AG09319 (cell line): ENCODE measurements at regions not wholly inside any gene's neighbourhood (a gene's known extent, or its start where the extent isn't known, plus 50 kb on each side); places are given as distances from the start of the nearest gene placed in this dataset.
"Not testable (repeated sequence)": the region's sequence is repeated elsewhere in the genome, so short reads cannot be mapped to it uniquely, and the experiment has no call there.

Experiments used
- DNase-seq: peaks from one replicate; pipeline ENCODE4 v3.0.0-alpha.2; 2010; ENCODE audit warnings: low read depth; ENCODE audit errors: extremely low read depth
- TF ChIP-seq, protein P1 (sequence below): IDR thresholded peaks from 2 replicates; pipeline ENCODE4 v1.5.1; 2011; ENCODE audit warnings: low read depth, mild to moderate bottlenecking, inconsistent platforms, low read length, moderate library complexity

DNA sequence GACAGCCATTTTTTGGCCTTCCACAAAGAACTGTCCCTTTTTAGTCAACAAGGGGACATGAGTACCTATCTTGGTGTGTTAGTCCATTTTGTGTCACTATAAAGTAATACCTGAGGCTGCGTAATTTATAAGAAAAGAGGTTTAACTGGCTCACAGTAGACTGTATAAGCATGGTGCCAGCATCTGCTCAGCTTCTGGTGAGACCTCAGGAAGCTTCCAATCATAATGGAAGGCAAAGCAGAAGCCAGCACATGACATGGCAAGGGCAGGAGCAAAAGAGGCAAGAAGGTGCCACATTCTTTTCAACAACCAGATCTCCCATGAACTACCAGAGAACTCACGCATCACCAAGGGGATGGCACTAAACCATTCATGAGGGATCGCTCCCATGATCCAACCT lies 66.1 kb upstream of the VGLL4 start:
- DNase-seq: no peak
- TF ChIP-seq, protein P1, sequence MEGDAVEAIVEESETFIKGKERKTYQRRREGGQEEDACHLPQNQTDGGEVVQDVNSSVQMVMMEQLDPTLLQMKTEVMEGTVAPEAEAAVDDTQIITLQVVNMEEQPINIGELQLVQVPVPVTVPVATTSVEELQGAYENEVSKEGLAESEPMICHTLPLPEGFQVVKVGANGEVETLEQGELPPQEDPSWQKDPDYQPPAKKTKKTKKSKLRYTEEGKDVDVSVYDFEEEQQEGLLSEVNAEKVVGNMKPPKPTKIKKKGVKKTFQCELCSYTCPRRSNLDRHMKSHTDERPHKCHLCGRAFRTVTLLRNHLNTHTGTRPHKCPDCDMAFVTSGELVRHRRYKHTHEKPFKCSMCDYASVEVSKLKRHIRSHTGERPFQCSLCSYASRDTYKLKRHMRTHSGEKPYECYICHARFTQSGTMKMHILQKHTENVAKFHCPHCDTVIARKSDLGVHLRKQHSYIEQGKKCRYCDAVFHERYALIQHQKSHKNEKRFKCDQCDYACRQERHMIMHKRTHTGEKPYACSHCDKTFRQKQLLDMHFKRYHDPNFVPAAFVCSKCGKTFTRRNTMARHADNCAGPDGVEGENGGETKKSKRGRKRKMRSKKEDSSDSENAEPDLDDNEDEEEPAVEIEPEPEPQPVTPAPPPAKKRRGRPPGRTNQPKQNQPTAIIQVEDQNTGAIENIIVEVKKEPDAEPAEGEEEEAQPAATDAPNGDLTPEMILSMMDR: no peak

DNA sequence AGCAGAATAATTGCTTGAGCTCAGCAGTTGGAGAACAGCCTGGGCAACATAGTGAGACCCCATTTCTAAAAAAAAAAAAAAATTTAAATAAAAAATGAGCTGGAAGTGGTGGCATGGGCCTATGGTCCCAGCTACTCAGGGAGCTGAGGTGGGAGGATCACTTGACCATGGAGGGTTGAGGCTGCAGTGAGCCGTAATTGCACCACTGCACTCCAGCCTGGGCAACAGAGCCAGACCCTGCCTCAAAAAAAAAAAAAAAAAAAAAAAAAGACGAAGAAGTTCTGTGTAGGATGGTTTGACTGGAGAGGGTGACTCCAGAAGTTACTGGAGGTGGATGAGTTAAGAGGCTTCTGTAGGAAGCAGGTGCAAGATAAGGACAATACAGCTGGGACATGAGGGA lies 63.4 kb upstream of the VGLL4 start:
- DNase-seq: not testable (repeated sequence)

DNA sequence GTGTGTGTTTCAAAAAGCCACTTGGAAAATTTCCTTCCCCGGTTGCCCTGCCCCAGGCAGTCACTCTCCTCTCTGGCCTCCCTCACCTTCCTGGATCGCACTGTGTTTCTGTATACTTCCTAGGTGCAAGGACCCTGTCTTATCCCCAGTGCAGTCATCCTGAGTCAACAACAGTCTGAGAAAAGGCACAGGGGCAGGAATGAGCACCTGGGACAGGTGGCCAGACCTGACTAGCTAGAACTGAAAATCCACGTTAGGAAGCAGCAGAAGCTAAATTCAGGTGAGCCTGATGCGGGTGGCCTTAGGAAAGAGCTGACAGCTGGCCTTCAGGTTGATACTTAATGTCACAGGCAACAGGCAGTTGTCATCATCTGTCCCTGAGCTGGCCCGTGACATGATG lies 62.9 kb upstream of the VGLL4 start:
- TF ChIP-seq, protein P1: no peak
- DNase-seq: no peak

DNA sequence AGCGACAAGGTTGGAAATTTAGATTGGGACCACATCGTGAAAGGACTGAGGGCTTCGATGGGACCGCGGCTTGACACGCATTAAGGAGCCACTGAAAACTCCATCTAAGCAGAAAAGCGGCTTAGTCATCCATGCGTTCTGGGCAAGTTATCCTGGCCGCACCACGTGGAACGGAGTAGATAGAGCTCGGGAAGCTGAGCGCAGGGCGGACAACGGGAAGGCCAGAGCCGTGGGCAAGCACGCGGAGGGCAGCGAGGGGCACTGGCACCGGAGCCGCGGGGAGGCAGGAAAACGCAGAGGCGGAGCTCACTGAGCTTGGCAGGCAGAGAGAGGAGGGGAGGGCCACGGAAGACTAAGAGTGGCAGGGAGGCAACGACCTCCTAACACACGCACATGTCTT lies 61.3 kb upstream of the VGLL4 start:
- TF ChIP-seq, protein P1: no peak
- DNase-seq: no peak

DNA sequence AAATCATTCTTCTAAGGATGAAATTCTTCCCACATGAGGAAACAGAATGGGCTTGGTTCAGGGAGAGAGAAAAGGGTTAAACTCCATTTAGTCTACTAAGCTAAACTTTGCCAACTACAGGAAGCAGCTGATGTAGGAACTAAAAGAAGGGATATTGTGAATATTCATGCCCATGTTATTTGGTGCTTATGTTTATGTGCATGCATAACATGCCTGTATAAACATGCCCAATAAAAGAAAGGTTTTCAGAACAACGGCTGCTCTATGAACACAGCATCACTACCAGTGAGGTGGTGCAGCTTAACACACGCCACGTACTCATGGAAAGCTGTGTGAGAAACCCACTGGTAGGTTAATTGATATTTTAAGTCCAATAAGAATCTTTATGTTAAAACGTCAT lies 59.4 kb upstream of the VGLL4 start:
- TF ChIP-seq, protein P1: no peak

DNA sequence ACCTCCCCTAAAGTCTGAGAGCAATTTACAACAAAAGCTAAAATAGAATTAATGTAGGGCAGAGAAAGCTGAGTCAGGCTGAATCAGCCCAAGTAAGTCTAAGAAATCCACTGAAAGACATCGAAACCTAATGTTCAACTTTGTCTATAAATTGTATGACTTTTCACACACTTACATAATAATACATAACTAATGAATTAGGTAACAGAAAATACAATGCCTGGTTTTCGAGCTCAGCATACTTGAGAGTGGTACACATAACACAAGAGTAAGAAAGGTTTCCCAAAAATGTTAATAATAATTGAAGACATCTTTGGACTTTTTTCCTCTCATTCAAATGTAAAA lies 55.3 kb upstream of the VGLL4 start:
- DNase-seq: no peak
- TF ChIP-seq, protein P1: no peak

More for the DNA sequence above, 59.4 kb upstream of the VGLL4 start:
- DNase-seq: no peak

DNA sequence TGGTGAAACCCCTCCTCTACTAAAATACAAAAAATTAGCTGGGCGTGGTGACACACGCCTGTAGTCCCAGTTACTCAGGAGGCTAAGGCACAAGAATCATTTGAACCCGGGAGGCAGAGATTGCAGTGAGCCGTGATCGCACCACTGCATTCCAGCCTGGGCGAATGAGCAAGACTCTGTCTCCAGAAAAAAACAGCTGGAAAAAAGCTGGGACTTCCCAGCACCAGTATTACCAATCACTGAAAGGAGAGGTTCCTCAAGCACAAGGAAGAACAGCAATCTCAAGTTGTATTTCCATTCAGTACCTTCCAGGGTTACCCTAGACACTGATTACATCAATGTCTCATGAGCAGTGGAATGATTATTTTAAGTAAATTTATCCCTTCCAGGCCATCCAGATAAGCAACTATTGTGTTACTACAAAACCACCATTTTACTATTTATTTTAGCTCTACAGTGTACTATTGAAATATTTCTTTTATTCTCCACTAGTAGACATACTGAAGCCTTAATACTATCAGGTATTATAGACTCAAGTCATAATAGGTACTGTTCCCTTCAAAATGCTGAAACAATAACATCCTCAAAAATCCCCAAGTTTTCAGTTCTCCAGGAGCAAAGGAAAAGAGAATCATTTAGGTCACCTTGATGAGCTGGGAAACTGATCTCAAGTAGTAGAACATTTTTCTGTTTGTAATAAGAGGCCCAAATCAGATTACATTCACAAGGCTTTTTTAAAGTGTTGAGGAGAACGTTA lies 54.8 kb upstream of the VGLL4 start:
- TF ChIP-seq, protein P1: no peak
- no peak for DNase-seq

DNA sequence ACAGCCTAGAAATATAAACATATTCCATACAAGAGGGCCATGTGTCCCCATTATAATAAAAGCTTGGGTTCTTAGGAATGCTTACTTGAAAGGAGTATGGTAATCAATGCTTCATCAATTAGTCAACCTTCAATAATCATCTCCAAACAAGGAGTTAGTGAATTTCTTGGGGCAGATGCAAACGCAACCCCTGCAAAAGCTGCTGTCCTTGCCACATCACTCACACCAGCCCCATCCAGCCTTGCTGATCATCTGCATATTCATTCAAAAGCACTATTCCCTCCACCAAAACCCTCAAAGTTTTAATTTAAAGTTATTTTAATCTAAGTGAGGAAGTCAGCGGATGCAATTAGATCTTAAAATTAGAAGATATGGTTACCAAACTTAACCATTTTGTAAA lies 54.0 kb upstream of the VGLL4 start:
- no peak for DNase-seq
- TF ChIP-seq, protein P1: no peak
